HG02870 (cell line): ENCODE measurements at regions not wholly inside any gene's neighbourhood (a gene's known extent, or its start where the extent isn't known, plus 50 kb on each side); places are given as distances from the start of the nearest gene placed in this dataset.
"Not testable (repeated sequence)": the region's sequence is repeated elsewhere in the genome, so short reads cannot be mapped to it uniquely, and the experiment has no call there.

Source experiments
- ATAC-seq: cut with Tn5 transposase; IDR thresholded peaks from one replicate; pipeline ENCODE4 v1.9.1; 2021; ENCODE audit warnings: mild to moderate bottlenecking, moderate library complexity; ENCODE audit not compliant: unreplicated experiment

DNA sequence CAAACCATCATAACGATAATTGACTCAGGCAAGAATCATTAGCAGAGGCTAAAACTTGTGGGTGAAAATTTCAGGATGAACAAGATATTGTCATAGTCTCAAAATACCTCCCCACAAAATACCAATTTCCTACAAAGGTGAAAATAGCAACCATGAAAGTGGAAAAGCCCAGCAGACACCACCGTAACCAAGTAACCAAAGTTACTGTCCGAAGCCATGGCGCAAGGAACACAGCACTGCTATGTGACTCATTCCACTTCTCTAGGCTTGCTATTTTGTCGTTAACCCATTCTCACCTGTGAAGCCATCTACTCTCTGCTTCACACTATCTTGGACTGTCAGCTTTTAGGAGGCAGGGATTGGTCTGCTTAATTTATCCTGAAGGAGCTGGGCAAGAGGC, 113.8 kb upstream of the CACUL1 start:
- no peak for ATAC-seq

DNA sequence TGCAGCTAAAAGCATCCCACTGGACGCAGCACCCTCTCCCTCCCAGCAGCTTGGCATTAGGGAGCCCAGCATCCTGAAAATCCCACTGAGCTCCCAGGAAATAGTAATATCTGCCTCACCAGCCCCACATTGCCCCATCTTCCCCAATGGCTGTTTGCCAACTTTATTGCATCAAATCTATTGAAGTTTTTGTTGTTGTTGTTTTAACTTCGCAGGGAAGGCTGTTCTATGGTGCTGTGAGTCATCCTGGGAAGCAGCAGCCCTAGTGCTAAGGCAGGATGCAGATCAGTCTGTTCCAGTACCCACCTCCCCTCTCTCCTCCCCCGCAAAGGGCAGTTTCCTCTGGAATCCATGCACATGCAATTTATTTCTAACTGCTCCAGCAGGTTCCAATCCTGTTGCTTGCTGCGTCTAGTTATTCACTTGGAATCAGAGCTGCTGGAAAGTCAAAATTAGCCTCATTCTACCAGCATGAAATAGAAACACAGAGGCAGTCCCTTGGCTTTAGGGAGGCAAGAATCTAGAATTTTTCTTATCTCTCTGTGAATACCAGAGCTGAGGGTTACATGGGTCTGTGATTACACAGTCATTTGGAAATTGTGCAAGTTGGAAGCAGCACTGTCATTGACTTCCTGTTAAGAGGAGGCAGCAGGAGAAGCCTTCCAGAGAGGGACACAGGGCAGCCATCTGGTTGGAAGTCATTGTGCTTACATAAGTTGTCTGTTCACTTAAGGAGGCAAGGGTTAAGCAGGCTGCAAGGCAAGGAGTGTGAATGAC, 115.9 kb upstream of the CACUL1 start:
- ATAC-seq, result no peak

DNA sequence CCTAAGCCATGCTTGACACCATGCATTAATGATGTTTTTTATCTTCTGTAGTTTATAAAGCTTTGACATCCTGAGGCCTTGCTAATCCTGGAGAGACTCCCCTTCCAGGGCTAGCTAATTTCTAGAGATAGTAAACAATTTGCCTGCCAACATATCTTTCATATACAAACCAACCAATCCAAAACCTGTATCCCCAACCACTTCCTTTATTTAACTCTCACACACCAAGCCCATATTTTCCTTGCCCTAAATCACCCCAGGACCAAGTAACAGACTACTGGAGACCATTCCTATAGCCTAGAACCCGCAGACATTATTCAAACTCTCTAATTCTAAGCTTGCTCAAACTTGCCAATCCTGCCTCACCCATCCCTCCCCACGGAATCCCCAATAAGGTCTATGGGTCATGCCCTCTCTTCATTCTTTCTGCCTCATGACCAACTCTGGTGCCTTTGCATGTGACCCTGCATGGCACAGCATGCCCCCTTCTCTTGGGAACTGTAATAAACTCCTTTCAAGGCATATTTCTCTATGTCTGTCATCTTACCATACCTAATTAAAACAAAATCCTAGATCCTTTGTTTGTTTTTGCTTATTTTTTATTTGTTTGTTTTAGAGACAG, 116.6 kb upstream of the CACUL1 start:
- no peak for ATAC-seq

DNA sequence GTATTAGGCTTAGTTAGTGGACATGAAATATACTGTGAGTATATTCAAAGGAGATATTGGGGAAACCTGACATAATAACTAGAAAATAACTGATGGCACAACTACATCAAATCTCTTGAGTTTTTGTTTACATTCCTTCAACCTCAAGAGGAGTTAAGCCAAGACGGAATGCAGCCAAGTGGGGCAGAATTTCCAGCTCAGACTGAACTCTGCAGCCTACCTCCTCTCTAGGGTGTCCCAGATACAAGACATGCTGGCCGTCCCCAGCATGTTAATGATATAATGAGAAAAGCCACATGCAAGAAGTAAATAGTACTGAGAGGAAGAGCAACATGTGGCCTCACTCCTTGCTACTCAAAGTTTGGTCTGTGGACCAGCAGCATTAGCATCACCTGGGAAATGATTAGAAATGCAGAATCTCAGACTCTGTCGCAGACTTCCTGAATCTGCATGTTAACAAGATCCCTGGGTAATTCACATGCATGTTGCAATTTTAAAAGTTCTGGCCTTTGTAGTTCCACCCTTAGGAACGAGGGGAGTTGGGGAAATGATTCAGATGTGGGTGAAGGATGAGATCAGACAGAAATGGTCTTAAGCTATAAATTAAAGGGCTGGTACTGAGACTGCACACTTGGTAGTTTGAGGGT, 118.4 kb upstream of the CACUL1 start:
- no peak for ATAC-seq

DNA sequence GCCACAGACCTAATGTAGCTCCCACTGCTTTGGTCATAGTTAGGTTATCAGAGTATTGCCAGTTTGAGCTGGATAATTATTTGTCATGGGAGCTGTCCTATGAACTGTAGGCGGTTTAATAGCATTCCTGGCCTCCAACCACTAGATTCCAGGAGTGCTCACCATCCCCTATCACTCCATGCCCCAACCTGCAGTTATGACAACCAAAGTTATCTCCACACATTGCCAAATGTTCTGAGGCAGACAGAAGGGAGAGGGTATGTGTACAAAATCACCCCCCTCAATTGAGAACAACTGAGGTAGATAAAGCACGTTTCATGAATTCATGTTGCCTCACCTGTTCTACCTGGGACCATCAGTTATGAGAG, 119.0 kb upstream of the CACUL1 start:
- ATAC-seq, result no peak

DNA sequence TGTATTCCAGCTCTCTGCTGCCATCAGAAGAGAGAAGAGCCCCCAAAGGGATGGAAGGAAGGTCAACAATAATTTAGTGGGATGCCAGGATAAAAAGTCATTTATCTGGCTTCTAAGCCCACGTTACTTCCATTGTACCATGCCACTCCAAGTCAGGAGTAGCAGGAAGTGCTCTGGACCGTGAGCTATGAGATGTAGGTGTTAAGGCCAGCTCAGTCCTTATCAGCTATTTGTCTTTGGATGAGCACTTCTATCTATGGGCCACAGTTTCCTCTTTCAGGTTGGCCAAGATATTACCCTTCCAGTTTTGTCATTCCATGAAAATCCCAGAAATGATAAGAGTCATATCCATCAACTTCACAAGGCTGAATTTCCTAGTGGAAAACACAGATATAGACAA, 119.4 kb upstream of the CACUL1 start:
- ATAC-seq, result no peak

DNA sequence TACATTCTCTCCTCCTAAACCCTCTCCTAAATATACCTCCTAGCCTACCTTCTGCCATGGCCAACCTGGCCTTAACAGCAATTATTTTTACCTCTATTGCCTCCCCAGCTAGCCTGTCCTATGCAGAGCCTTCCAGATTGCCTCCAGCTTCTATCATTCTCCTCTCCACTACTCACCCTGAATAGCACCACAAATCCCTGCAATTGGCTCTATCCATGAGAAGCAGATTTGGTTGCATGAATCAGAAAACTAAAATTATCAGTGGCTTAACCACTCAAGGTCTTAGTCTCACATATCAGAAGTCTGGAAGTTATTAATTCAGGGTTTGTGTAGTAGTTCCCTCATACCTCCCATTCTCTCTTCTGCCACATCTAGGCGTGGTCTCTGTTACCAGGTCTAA, 120.3 kb upstream of the CACUL1 start:
- ATAC-seq, result no peak

DNA sequence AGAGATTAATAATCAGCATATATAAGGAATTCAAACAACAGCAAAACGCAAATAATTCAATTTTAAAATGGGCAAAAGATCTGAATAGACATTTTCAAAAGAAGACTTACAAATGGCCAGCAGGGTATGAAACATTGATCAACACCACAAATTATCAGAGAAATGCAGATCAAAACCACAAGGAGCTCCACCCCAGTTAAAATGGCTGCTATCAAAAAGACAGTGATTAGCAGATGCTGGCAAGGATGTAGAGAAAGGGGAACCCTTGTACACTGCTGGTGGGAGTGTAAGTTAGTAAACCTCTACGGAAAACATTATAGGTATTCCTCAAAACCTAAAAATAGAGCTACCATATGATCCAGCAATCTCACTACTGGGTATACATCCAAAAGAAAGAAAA, 128.0 kb upstream of the CACUL1 start:
- no peak for ATAC-seq

DNA sequence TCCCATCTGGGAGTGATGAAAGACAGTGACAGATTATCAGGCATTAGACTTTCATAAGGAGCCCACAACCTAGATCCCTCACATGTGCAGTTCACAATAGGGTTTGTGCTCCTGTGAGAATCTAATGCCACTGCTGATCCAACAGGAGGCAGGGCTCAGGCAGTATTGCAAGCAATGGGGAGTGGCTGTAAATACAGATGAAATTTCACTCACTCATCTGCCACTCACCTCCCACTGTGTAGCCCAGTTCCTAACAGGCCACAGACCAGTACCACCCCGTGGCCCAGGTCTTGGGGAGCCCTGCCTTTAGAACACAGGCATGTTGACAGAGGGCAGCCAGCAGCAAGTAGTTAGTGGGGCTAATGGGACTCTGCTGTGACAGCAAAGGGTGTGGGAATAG, 137.3 kb upstream of the NANOS1 start:
- no peak for ATAC-seq

DNA sequence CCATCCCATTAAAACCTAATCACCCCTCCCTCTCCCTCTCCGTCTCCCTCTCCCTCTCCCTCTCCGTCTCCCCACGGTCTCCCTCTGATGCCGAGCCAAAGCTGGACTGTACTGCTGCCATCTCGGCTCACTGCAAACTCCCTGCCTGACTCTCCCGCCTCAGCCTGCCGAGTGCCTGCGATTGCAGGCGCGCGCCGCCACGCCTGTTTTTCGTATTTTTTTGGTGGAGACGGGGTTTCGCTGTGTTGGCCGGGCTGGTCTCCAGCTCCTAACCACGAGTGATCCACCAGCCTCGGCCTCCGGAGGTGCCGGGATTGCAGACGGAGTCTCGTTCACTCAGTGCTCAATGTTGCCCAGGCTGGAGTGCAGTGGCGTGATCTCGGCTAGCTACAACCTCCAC, 134.6 kb upstream of the NANOS1 start:
- ATAC-seq, result not testable (repeated sequence)

DNA sequence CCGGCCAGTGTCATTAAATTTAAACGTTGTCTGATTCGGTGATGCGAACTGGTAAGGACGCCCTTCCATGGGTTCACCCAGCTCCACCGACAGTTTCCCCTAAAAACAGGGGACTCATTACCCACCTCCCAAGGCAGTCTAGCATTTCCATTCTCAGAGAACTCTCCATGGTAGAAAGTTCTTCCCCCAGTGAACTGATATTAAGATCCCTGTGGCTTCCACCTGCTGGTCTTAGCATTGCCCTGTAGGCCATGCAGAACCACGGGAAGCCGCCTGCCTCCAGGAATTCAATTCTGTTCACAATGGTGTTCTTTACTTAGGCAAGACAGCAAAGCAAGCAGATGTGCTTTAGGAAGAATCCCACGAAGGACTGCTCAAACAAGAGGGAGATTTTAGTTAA, 128.9 kb upstream of the NANOS1 start:
- no peak for ATAC-seq

DNA sequence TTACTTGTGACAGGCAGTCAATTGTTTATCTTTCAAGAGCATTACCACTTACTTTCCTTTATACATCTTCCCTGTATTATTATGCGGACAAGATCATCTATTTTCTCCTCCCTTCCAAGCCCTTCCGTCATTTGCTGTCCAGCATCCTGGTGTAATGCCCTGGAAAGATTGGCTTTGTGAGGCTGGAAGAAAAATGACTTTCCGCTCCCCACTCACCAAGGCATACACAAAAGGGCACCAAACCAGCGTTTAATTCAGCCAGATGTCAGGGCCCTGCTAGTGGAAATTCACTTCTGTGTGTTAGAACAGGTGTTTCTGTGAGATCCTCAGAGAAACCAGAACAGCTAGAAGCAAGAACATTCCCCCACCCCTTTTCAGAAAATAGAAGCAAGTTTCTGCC, 128.1 kb upstream of the NANOS1 start:
- ATAC-seq, result no peak

DNA sequence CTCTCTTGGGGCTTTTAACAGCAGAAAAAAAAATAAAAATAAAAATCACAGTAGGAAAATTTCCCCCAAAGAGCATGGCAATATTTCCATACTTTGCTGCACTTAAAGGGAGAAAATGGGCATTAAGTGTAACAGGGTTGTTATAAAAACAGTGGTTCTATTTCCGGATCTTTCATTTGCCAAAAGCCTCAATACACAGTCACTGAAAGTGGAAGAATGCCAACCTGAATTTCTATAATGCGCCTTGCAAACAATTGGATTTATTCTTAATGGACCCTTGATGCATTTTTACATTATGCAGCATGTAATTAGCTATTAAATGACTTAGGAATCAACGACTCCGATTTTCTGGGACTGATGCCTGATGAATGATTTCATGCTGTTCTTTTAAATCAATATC, 127.6 kb upstream of the NANOS1 start:
- ATAC-seq, result no peak

DNA sequence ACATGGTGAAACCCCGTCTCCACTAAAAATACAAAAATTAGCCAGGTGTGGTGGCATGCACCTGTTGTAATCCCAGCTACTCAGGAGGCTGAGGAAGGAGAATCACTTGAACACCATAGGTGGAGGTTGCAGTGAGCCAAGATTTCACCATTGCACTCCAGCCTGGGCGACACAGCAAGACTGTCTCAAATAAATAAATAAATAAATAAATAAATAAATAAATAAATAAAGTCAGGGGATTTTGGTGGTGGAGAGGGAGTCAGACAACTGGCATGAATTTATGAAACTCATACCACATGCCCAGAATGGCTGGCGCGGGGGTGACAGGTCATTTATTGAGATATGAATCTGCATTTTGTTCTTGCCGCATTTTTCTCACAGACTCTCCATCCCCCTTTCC, 126.9 kb upstream of the NANOS1 start:
- not testable (repeated sequence) for ATAC-seq

DNA sequence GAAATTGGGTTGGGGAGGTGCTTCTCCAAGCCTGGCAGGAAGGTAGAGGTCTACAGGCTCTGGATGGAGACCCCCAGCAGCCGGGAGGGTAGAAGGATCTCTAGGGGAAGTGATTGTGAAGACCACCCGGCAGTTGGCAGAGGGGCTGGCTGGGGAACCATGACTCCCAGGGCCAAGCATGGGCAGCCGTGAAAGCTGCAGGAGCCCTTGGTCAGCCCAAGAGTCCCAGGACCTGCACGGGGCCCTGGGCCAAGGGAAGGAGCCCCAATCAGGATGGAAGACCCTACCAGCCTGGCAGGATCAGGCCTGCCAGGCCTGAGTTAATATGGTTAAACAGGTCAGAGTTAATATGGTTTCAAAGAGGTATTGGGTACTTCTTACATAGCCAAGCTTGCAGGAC, 126.3 kb upstream of the NANOS1 start:
- no peak for ATAC-seq

DNA sequence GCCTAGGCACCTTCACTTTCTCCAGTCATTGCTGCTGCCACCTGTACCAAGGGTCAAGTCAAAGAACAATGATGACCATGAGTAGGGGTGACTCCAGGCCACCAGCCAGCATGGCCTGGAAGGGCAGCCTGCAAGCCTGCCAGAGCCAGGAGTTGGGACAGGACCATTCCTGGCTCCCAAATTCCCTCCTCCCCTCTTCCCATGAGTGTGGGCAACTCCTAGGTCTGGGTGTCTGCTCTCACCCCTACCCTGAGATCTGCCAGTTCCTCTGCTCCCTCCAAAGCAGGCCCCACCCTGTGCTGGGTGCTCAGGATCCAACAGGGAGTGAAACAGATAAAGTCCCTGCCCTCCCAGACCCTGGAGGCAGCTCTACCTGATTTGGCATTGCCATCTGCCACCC, 125.8 kb upstream of the NANOS1 start:
- no peak for ATAC-seq

DNA sequence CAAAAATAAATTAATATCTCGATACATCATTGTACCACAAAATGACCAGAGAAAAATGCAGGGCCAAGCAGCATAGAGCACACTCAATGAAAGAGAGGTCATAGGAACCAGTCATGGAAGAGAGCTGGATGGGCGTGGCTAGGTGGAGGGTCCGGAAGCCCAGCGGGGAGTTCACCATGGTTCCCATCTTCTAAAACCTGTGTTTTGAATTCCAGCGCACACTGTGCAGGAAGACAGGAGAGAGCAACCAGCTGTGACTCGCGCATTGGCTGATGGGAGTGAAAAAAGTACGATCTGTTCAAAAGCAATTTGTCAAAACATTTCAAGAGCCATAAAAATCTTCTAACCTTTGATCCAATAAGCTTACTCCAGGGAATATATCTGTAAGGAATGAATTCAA, 125.2 kb upstream of the NANOS1 start:
- no peak for ATAC-seq

DNA sequence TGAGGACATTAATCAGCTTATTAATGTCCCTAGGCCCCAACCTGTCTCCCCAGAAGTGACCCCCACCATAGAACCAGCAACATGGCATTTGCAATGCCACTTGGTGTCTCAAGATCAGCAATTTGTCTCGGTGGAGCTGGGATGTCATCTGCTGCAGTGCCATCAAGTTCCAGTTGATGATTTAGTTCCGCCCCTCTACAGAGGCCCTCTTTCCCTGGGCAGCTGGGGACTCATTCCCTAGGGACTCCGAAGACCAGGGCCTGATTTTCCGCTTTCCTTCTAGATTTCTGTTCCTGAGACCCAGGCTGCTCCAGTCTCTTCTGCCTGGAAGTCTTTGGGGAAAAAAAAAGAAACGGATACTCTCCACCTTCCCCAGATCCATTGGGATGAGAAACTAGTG, 122.5 kb upstream of the NANOS1 start:
- no peak for ATAC-seq

DNA sequence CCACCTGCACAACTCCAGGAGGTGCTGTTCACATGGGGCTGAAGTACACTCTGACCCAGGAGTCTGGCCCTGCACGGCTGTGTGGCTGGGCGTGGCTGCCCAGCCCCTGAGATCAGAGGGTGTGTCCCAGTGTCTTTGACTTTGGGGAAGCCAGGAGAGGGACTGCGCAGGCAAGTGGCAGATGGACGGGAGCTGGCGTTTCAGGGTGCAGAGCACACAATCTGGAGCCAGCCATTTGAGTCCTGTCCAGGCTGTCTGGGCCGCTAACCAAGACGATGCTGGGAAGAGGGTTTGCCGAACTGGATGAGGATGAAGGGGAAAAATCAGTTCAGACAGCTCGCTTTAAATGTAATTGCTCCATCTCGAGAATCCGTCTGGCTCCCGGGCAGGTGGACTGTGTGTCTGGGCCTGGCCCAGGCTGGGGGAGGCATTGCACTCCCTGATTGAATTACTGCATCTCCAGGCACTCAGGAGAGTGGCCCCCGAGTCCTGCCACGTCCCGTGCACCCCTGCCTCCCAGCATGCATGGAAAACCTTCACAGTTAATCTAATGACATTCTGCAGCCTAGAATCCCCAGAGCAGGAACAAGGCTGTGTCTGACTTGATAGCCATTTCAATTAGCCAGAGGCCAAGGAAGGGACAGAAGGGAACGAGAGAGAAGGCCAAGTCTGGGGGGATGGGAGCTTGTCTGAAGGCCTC, 120.8 kb upstream of the NANOS1 start:
- ATAC-seq, result no peak

DNA sequence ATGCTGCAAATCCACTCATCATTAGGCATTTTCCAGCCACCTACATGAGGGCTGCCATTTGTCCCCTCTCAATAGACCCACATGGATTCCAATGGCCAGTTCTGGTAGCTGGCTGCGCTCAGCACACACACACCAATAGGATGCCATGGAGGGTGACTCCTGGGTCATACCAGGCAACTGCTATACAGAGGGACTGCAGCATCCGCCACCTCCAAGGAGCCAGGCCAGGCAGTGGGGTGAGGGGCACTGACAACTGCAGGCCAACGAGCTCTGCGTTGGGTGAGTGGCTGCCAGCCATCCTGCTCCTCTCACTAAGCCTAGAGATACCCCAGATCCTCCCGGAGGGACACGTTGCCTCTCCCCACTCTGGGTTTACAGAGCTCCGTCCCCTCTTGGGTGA, 118.8 kb upstream of the NANOS1 start:
- ATAC-seq, result no peak

DNA sequence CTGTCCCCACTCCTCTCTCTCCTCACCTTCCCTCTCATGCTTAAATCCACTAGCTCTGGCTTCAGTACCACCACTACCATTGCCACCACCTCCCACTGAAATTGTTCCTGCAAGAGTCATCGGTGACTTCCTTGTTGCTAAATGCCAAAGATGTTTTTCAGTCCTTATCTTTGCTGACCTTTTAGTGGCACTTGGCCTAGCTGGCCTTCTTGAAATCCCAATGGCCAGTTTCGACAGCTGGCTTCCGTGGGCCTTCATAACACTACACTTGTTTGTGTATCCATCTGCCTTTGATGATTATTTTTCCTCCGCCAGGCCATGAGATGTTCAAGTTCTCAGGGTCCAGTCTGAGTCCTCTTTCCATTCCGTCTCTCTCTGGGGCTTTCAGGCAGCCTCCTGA, 118.2 kb upstream of the NANOS1 start:
- no peak for ATAC-seq
